Trophoblast cell (in vitro differentiated cells and primary cell): ENCODE measurements at regions not wholly inside any gene's neighbourhood (a gene's known extent, or its start where the extent isn't known, plus 50 kb on each side); places are given as distances from the start of the nearest gene placed in this dataset.

Source experiments
- DNase-seq, 2 donors: peaks; one replicate each; pipeline ENCODE4 v3.0.0-alpha.2; 2016
- H2AFZ ChIP-seq: 2 replicates; pipeline ENCODE4 v1.6.1; 2013; ENCODE audit warnings: low read length, moderate library complexity, mild to moderate bottlenecking; ENCODE audit not compliant: insufficient read depth, poor library complexity
- H2AK5ac ChIP-seq: 2 replicates; pipeline ENCODE4 v1.6.1; 2013; ENCODE audit warnings: mild to moderate bottlenecking, low read length
- H2BK120ac ChIP-seq: 2 replicates; pipeline ENCODE4 v1.6.1; 2013; ENCODE audit warnings: low read length, mild to moderate bottlenecking, moderate library complexity; ENCODE audit not compliant: insufficient read depth, poor library complexity
- H2BK12ac ChIP-seq: 2 replicates; pipeline ENCODE4 v1.6.1; 2013; ENCODE audit warnings: mild to moderate bottlenecking, low read length, moderate library complexity
- H2BK5ac ChIP-seq: 2 replicates; pipeline ENCODE4 v1.6.1; 2013; ENCODE audit warnings: low read length, low read depth, moderate library complexity, mild to moderate bottlenecking; ENCODE audit not compliant: poor library complexity
- H3K14ac ChIP-seq: 2 replicates; pipeline ENCODE4 v1.6.1; 2013; ENCODE audit warnings: mild to moderate bottlenecking, low read length
- H3K18ac ChIP-seq: 2 replicates; pipeline ENCODE4 v1.6.1; 2013; ENCODE audit warnings: mild to moderate bottlenecking, low read length
- H3K23ac ChIP-seq: 2 replicates; pipeline ENCODE4 v1.6.1; 2013; ENCODE audit warnings: low read length
- H3K27ac ChIP-seq: 2 replicates; pipeline ENCODE4 v1.5.1; 2013; ENCODE audit warnings: low read depth, mild to moderate bottlenecking, inconsistent platforms, low read length, moderate library complexity
- H3K27me3 ChIP-seq: 2 replicates; pipeline ENCODE4 v1.6.1; 2013; ENCODE audit warnings: inconsistent platforms, mild to moderate bottlenecking, low read length, moderate library complexity; ENCODE audit not compliant: insufficient read depth
- H3K36me3 ChIP-seq, 2 experiments: 1 replicate in 1 of 2; 2 replicates in 1 of 2; pipeline ENCODE4 v1.6.1; 2013; ENCODE audit warnings: low read length in 2 of 2, mild to moderate bottlenecking in 2 of 2, moderate library complexity in 1 of 2; ENCODE audit not compliant: insufficient read depth in 2 of 2, control insufficient read depth in 1 of 2
- H3K4ac ChIP-seq: 2 replicates; pipeline ENCODE4 v1.6.1; 2013; ENCODE audit warnings: low read depth, mild to moderate bottlenecking, low read length, moderate library complexity
- H3K4me1 ChIP-seq, 2 experiments: 1 replicate in 1 of 2; 2 replicates in 1 of 2; pipeline ENCODE4 v1.6.1; 2013; ENCODE audit warnings: low read length in 2 of 2, mild to moderate bottlenecking in 2 of 2, moderate library complexity in 1 of 2; ENCODE audit not compliant: insufficient read depth in 2 of 2, control insufficient read depth in 1 of 2
- H3K4me2 ChIP-seq: 2 replicates; pipeline ENCODE4 v1.6.1; 2013; ENCODE audit warnings: inconsistent platforms, mild to moderate bottlenecking, low read length, moderate library complexity
- H3K4me3 ChIP-seq: 2 replicates; pipeline ENCODE4 v1.5.1; 2013; ENCODE audit warnings: mild to moderate bottlenecking, low read depth, low read length, inconsistent platforms
- H3K79me1 ChIP-seq: one replicate; pipeline ENCODE4 v1.6.1; 2013; ENCODE audit warnings: low read length
- H3K79me2 ChIP-seq: 2 replicates; pipeline ENCODE4 v1.6.1; 2013; ENCODE audit warnings: low read length, mild to moderate bottlenecking; ENCODE audit not compliant: control insufficient read depth, insufficient read depth, poor library complexity
- H3K9ac ChIP-seq: 2 replicates; pipeline ENCODE4 v1.6.1; 2013; ENCODE audit warnings: mild to moderate bottlenecking, low read length
- H3K9me3 ChIP-seq: 2 replicates; pipeline ENCODE4 v1.6.1; 2013; ENCODE audit warnings: low read depth, mild to moderate bottlenecking, control low read depth, inconsistent platforms, low read length; ENCODE audit not compliant: insufficient read depth
- H4K12ac ChIP-seq: 2 replicates; pipeline ENCODE4 v1.6.1; 2013; ENCODE audit warnings: low read depth, mild to moderate bottlenecking, low read length, moderate library complexity
- H4K8ac ChIP-seq: 2 replicates; pipeline ENCODE4 v1.6.1; 2013; ENCODE audit warnings: low read depth, mild to moderate bottlenecking, low read length, moderate library complexity
- H4K91ac ChIP-seq: one replicate; pipeline ENCODE4 v1.6.1; 2013; ENCODE audit warnings: low read depth, mild to moderate bottlenecking, low read length, moderate library complexity
- WGBS: extraction: QIAGEN DNeasy Blood & Tissue Kit; methylation state at CpG from one replicate; pipeline ENCODE4 v1.1.7; 2013; ENCODE audit warnings: missing lambda C conversion rate; ENCODE audit not compliant: insufficient read length, insufficient coverage; ENCODE audit errors: extremely low coverage; 5-methylcytosine and 5-hydroxymethylcytosine counted together

- Histone ChIP-seq H3K4me1 (no peaks in the 10 kb centered on the region), H3K27ac (no peak overlapping the region), H4K8ac (no peak overlapping the region), H3K4ac (no peak overlapping the region), H3K36me3 (no peaks in the 10 kb centered on the region), H3K79me2 (no peaks in the 10 kb centered on the region), H2BK5ac (no peak overlapping the region), H4K12ac (no peak overlapping the region), H3K14ac (no peak overlapping the region), H3K9me3 (peaks cover 2% of the 10 kb centered on the region), H3K23ac (no peak overlapping the region), H3K4me3 (no peak overlapping the region), H3K9ac (no peak overlapping the region), H3K18ac (no peak overlapping the region), H3K79me1 (no peaks in the 10 kb centered on the region), H2BK12ac (no peak overlapping the region), H3K4me2 (no peak overlapping the region), H2BK120ac (no peak overlapping the region), H2AK5ac (no peak overlapping the region), H3K27me3 (no peaks in the 10 kb centered on the region), H4K91ac (no peak overlapping the region), H2AFZ (no peak overlapping the region)
- no peak for DNase-seq
- WGBS: no CpG with 5 or more reads among the region's 8 CpGs
Measured at GRCh38 chr1:112316254-112316913, 79.6 kb upstream of the CTTNBP2NL start.

GRCh38 chr1:112317140-112317539 lies 78.9 kb upstream of the CTTNBP2NL start:
- Histone ChIP-seq H3K9ac (no peak overlapping the region), H3K4me2 (no peak overlapping the region), H2AK5ac (no peak overlapping the region), H3K18ac (no peak overlapping the region), H4K91ac (no peak overlapping the region), H4K8ac (no peak overlapping the region), H3K4me1 (no peaks in the 10 kb centered on the region), H3K23ac (no peak overlapping the region), H3K79me1 (no peaks in the 10 kb centered on the region), H3K14ac (no peak overlapping the region), H2BK12ac (no peak overlapping the region), H3K4ac (no peak overlapping the region), H2AFZ (no peak overlapping the region), H3K36me3 (no peaks in the 10 kb centered on the region), H2BK5ac (no peak overlapping the region), H3K27me3 (no peaks in the 10 kb centered on the region), H4K12ac (no peak overlapping the region), H2BK120ac (no peak overlapping the region), H3K27ac (no peak overlapping the region), H3K4me3 (no peak overlapping the region), H3K79me2 (no peaks in the 10 kb centered on the region), H3K9me3 (peaks cover 2% of the 10 kb centered on the region)
- WGBS: no CpG with 5 or more reads among the region's 2 CpGs
- DNase-seq: no peak

GRCh38 chr1:112317611-112318062 lies 78.4 kb upstream of the CTTNBP2NL start:
- Histone ChIP-seq H3K79me1 (no peaks in the 10 kb centered on the region), H3K14ac (no peak overlapping the region), H3K23ac (no peak overlapping the region), H3K79me2 (no peaks in the 10 kb centered on the region), H4K91ac (no peak overlapping the region), H3K27ac (no peak overlapping the region), H3K4me2 (no peak overlapping the region), H3K4me3 (no peak overlapping the region), H3K4ac (no peak overlapping the region), H3K9me3 (peaks cover 2% of the 10 kb centered on the region), H2AFZ (no peak overlapping the region), H4K12ac (no peak overlapping the region), H3K9ac (no peak overlapping the region), H4K8ac (no peak overlapping the region), H2BK120ac (no peak overlapping the region), H3K18ac (no peak overlapping the region), H2AK5ac (no peak overlapping the region), H2BK12ac (no peak overlapping the region), H3K36me3 (no peaks in the 10 kb centered on the region), H2BK5ac (no peak overlapping the region), H3K4me1 (no peaks in the 10 kb centered on the region), H3K27me3 (no peaks in the 10 kb centered on the region)
- no peak for DNase-seq
- WGBS: no CpG with 5 or more reads among the region's 6 CpGs

GRCh38 chr1:112318263-112318662 lies 77.8 kb upstream of the CTTNBP2NL start:
- H2BK120ac ChIP-seq: no peak overlapping the region
- no peak overlapping the region for H3K18ac ChIP-seq
- DNase-seq: no peak
- H3K27me3 ChIP-seq: no peaks in the 10 kb centered on the region
- H3K36me3 ChIP-seq: no peaks in the 10 kb centered on the region
- H3K14ac ChIP-seq: no peak overlapping the region
- H2BK5ac ChIP-seq: no peak overlapping the region
- no peak overlapping the region for H3K4me3 ChIP-seq
- H3K4ac ChIP-seq: no peak overlapping the region
- H2BK12ac ChIP-seq: no peak overlapping the region
- no peak overlapping the region for H4K91ac ChIP-seq
- H3K4me1 ChIP-seq: no peaks in the 10 kb centered on the region
- H2AK5ac ChIP-seq: no peak overlapping the region
- H3K23ac ChIP-seq: no peak overlapping the region
- H3K79me1 ChIP-seq: no peaks in the 10 kb centered on the region
- no peak overlapping the region for H4K12ac ChIP-seq
- H3K27ac ChIP-seq: no peak overlapping the region
- H2AFZ ChIP-seq: no peak overlapping the region
- no peak overlapping the region for H3K9ac ChIP-seq
- no peaks in the 10 kb centered on the region for H3K79me2 ChIP-seq
- H3K9me3 ChIP-seq: peaks cover 2% of the 10 kb centered on the region
- WGBS: no CpG with 5 or more reads among the region's 2 CpGs
- no peak overlapping the region for H3K4me2 ChIP-seq
- H4K8ac ChIP-seq: no peak overlapping the region
